ENCODE measurements at regions not wholly inside any gene's neighbourhood (a gene's known extent, or its start where the extent isn't known, plus 50 kb on each side); places are given as distances from the start of the nearest gene placed in this dataset.
A peak's percentile ranks its signal among the peaks of the same experiment; 100 is the strongest.
"Not testable (repeated sequence)": the region's sequence is repeated elsewhere in the genome, so short reads cannot be mapped to it uniquely, and the experiment has no call there.

DNA sequence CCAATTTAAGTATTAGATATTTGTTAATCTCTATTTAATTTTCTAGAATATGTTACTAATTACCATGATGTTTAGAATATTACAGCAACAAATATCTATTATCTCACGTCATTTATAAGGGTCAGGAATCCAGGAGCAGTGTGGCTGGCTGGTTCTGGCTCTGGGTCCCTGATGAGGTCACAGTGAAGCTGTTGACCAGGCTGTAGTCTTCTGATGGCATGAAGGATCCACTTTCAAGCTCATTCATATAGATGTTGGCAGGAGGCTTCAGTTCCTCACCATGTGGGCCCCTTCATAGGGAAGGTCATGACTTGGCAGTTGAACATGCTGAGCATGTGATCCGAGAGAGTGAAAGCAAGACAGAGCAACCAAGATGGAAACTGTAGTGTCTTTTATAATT is 375.6 kb downstream of the ATP23 start:
- DNase-seq, result no peak

DNA sequence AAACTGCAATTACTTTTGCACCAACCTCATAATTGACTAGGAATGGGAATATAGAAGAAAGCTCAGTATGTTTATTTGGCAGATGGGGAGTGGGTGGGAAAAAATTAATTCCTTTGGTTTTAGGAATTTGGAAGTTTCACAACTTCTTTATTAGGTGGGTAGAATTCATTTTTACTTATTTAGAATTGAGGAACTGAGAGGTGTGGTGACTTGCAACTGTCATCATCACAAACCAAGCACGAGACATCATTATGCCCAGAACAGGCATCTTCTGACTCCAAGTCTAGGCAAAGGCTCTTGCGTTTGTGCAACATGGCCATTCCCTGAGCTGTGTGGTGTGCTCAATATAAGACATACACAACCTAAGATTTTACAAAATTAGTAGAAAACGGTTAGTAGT is 380.0 kb downstream of the ATP23 start:
- no peak for DNase-seq

DNA sequence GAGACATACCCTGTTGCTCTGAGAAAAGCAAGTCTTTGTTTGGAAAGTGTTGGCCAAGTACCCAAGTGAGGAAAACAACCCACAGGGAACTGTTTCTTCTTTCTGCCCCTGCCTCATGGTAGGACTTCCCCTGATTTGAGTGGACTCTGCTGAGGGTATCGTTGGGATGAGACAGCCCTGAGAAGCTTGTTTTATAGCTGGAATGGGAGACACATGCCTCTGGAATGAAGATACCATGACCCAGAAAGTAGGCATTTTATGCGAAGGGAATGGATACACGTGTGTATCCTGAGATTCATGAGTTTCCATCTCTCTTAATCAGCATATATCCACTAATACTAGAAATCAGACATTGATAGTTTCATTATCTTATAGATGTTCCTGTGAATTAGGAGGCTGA is 382.3 kb downstream of the ATP23 start:
- DNase-seq, result no peak

DNA sequence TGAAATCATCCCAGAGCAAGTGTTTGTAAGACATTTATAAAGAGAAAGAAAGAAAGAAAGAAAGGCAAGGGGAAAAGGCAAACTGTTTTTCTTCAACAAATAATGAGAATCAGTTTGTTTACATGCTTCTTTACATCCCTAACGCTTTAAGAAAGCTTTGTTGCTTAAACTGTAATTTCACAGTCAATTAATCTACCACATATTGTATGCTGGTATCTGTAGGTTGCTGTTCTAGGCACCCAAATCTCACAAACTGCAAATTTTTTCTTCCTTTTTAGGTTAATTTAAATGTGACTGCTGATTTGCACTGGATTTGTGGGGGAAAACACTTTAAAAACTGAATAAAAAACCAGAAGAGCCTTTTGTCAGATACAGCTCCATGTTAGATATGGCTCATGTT is 384.2 kb downstream of the ATP23 start:
- DNase-seq, result no peak

DNA sequence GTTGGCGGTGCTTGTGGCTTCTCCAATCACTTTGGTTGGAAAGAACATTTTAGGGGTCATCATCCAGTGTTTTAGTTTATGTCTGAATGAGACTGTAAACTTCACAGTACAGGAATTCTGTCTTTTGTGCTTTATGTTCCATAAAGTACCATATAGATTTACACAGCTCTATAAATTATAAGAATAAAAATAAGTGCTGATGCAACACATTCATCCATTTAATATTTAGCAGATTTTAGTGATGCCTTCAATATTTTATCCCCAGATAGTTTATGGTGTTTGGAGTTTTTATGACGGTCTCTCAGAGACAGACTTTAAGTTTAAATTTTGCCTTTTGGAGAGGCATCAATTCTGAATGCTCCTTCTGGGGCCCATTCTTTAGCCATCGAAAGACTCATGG is 385.2 kb downstream of the ATP23 start:
- no peak for DNase-seq

DNA sequence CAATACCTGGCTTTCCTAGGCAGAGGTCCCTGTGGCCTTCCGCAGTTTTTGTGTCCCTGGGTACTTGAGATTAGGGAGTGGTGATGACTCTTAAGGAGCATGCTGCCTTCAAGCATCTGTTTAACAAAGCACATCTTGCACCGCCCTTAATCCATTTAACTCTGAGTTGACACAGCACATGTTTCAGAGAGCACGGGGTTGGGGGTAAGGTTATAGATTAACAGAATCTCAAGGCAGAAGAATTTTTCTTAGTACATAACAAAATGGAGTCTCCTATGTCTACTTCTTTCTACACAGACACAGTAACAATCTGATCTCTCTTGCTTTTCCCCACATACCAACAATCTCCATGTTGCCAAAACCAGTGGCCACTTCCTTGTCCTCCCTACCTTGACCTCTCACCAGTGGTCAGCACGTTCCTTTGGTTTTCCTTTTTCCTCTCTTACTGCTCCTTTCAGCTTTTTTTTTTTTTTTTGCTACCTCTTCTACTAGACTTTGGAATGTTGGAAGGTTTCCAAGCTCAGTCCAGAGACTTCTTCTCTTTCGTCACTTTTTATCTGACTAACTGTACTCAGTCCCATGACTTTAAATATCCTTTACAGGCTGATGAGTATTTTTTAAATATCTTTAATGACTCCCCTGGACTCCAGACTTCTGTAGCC is 395.3 kb downstream of the ATP23 start:
- not testable (repeated sequence) for DNase-seq

DNA sequence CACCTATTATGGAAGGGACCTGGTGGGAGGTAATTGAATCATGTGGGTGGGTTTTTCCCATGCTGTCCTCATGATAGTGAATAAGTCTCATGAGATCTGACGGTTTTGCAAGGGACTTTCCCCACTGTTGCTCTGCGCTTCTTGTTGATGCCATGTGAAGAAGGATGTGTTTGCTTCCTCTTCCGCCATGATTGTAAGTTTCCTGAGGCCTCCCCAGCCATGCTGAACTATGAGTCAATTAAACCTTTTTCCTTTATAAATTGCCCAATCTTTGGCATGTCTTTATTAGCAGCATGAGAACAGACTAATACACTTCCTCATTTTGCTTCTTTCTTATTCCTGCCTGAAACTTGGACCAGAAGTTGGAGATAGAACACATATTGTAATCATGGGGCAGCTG is 396.2 kb downstream of the ATP23 start:
- not testable (repeated sequence) for DNase-seq

DNA sequence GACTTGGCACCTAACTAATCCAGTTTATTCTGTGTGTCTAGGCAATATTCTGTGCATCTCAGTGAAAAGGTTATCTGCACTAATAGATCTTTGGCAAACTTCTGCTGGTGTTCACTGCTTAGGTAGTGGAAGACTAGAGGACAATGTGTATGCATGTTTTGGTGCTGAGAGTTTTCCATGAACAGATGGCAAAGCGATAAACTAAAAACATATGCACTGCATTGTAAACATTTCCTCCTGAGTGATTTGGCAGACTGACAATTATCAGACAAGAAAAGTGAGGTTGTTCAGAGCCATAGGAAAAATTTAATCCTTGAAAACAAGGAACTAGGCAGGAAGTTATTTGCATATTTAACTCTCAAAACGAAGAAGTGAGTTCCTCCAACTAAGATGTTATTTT is 400.4 kb downstream of the ATP23 start:
- DNase-seq, result no peak

DNA sequence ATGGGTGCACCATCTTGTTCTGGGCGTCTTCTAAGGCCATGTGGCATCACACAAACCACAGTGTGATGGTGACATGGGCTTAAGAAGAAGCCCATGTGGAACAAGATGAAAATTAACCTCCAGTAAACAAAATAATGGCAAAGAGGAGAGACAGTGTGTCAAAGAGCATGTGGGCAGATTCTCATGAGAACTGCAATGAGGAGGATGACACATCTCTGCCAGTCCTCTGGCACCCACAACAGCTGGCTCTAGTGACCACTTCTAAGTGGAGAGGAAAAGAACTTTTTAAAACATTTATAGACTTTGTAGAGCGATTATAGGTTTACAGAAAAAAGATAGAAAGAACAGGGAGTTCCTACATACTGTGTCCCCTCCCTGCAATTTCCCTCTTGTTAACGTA is 401.4 kb downstream of the ATP23 start:
- no peak for DNase-seq

DNA sequence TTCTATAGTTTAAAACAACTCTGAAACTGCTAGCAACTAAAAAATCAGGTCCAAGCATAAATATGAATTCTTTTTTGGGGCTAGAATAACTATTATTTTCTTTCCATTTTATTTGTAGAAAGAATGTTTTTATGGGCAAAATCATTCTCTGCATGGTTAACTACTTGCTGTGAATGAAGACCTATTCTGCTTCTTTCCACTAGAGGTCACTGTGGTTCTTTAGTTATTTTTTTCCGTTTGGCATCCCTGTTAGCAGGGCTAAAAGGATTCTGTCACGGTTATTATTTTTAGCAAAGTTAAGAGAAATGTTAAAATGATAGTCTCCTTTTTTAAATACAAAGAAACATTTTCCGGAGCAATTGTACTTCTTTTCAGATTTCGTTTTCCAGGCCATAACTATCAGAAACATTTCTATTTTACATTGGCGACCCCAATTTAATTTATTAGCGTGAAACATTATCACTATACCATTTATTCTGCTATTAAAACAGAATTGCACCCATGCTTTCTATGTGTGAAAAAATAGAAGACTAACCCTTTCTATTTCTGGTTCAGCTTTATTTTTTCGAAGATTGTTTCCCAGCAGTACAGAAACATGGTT is 404.8 kb downstream of the ATP23 start:
- peak; percentile 28 for DNase-seq

DNA sequence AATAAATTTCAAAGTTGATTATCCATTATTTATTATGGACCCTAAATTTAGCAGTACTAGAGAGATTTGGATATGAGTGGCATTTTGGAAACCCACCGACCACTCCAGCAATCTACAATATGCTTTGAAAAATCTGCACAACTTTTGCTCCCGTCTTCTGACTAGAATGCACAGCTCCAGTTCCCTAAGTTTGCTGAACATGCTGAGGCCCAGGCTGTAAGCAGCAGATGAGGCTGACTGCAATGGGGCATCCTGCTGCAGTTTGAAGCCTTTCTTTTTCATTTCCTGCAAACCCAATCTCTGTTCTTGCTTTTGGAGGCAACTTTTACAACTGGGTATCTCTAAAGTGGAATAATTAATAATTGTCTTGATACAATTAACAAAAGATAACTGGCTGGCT is 405.8 kb downstream of the ATP23 start:
- DNase-seq, result no peak

DNA sequence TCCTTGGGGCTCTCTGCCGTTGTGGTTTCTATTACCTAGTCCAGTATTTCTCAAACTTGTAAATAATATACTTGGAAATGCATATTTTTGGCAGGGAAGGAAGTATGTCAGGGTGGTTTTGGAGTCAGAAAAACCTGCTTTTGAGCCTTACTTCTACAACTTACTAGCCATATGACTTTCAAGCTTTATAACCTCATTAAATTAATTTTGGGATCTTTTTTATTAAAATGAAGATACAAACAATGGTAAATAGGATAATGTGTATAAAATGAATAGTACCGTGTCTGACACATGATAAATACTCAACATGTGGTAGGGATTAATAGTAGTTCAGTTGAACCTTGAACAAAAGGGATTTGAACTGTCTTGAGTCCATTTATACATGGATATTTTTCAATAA is 406.3 kb downstream of the ATP23 start:
- DNase-seq, result no peak

DNA sequence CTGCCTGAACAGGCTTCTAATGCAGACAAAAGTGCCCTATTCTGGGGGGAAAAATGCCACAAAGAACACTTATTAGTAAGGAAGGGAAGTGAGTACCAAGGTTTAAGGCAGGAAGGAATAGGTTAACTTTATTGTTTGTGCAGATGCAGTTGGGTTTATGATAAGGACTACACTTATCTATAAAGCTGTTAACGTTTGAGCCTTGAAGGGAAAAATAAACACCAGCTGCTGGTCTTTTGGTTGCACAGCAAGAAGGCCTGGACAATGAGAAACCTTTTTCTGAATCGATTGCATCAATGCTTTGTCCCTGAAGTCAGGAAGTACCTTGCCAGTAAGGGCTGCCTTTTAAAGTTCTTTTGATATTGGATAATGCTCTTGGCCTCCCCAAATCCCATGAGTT is 407.8 kb downstream of the ATP23 start:
- no peak for DNase-seq

DNA sequence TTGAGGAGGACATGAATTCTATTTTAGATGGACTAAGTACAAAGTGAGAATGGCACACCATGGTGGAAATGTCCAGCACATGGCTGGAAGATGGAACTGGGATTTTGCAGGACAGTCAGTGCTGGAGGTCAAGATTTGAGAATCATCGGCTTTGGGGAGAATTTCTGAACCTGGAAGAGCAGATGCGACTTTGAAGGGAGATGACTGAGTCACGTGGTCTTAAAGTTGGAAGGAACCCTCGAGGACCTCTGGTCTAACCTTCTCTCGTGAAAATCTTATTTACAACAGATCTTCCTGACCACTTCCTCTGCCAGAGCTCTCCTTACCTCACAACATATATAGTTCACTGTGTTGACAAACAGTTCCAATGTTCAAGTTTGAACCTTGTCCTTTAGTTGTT is 415.4 kb downstream of the ATP23 start:
- DNase-seq, result no peak

DNA sequence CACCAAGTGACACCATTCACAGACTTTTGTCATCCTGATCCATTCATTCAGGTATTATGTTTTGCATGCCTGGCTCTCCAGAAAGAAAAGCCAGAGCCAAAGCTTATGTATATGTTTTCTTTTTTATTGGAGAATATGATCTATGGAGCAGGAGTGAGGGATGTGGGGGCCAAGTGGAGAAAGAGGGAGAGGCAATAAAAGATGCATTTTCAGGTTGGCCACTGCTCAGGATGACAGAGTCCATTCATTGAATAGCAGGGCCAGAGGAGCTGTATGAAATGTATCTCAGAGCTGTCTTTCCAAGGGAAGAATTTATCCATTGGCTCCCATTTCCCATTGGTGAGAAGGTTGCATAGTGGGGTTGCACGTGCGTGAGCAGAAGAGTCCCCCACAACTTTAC is 416.1 kb downstream of the ATP23 start:
- DNase-seq, result no peak

DNA sequence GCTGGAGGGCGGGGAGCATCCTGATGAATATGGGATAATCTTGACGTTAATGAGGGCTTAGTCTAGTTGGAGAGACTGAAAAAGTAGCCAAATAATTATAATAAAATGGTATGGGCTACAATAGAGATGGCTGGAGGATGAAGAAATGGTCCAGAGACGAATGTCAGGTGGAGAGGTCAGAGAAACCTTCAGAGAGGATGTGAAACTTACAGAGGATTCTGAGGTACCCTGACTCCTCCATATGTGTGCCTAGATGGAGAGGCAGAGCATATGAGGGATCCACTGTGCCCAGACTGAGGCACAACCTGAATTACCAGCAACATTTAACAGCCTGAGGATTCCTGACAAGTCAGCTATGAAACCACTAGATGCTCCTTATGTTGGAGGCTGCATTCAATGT is 417.0 kb downstream of the ATP23 start:
- no peak for DNase-seq

DNA sequence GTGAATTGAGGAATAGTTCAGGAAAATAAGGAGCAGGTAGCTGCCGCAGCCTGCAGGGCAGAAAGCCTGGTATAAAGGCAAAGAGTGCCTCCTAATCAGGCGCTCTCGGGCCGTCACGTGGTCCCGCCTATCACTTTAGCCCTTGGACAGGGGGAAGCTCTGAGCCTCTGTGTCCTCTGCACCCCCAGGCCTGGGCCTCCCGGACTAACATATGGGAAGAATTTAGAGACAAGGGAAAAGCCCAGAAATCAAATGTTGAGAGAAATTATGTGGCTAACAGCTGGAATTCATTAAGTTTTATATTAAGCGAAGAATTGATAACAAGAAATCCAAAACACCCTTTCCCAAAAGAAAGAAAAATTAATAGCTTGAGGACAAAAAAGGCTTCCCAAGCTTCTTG is 417.7 kb downstream of the ATP23 start:
- DNase-seq, result no peak

DNA sequence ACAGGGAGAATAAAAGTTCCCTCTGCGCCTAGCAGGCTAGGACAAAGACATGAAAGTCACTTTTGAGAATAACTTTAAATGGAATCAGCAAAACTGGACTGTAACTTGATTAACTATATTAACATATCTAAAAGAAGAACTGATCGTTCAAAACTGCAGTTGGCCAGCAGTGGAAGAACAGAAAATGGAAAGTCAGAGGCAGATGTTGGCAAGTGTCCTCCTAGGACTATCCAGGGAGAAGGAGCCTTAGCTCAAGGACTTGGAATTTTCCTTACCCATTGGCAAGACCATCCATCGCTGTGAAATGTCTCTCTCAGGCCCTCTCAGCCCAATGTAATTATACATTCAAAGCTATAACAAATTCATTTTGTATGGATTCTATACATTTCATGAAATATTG is 419.7 kb downstream of the ATP23 start:
- no peak for DNase-seq

DNA sequence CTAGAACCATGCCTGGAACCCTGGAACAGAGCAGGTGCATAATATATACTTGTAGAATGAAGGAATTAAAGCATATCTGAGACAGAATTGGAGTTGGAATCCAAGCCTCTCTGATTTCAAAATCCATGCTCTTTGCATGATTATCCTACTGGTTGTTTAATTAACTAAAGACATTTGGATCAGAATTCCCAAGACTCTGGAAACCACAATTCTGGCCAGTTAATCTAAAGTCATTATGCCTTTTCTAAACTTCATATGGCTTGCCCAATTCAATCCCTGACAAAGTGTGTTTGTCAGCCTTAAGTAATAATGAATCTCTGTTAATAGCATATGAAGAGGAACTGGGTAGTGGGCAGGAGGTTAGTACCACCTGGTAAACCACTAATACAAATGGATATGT is 422.6 kb downstream of the ATP23 start:
- no peak for DNase-seq

DNA sequence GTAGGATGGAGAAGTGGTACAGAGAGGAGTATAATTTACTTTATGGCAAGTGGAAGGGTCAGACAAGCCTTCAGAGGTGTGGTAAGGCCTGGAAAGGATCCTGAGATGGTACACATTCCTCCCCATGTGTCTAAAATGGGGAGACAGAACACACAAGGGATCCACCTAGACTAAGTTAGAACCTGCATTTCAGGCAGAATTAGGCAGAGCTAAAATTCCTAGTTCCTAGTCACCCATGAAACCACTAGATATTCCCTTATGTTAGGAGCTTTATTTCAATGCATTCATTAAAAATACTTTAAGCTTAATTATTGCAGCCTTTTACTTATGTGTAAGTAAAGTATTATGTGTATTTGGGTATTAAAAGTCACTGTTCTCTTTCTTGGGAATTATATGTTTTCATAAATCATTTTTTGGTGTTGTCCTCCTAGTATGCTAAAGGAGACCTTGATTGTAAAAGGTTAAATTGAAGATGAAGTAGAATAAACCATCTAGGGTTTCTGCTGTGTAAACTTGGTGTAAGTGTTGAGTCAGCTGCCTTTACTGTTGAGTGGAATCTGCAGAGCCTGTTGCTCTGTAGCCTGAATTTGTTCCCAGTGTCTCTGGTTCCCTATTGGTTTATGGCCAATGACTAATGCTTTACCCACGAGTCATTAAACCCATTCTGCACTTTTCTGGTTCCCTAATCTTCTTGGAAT is 423.2 kb downstream of the ATP23 start:
- no peak for DNase-seq

DNA sequence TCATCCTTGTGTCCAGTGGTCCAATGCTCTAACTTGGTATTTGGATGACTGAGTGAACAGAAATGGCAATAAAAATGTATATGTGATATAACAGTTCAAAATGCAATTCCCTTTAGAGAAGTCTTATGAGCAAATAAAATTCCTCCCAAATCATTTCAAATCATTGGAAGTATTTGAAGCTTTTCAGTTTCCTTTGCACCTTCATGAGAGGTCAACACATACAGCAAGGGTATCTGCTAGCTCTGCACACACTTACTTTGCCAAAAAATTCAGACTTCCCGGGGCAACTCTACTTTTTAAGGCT is 423.7 kb downstream of the ATP23 start:
- no peak for DNase-seq

DNA sequence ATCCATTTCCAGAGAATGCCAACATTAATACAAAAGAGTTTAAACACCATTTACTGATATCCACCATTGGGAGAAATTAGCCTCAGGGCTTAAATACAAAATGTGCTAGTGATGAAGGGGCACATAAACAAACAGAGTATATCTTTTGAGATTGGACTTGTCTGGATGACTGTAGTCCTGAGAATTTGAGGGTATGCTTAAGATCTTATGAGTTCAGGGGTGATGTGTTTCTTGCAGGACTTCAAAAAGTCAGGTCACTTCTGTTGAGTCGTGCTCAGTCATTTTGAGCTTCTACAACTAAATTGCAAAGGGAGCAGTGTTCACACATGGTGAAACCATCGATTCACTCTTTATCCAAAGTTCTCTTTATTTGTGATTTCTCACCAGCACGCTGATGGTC is 425.7 kb downstream of the ATP23 start:
- DNase-seq, result no peak

DNA sequence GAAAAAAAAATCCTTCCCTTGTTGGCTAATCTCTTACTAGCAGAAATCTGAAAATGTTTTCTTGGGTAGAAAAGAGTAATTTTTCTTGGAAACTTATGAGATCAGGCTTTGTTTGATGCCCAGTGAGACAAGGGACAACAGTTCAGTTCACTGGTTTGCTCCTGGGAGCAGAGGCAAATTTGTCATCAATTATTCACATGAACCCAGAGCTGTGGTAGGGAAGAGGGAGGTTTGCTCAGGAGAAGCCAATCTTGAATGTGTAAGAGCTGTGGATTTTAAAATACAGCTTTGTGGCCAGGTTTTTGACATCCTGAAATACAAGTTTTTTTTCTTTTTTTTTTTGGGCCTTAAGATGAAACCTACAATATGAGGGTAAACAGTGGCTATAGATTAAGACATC is 426.6 kb downstream of the ATP23 start:
- no peak for DNase-seq

DNA sequence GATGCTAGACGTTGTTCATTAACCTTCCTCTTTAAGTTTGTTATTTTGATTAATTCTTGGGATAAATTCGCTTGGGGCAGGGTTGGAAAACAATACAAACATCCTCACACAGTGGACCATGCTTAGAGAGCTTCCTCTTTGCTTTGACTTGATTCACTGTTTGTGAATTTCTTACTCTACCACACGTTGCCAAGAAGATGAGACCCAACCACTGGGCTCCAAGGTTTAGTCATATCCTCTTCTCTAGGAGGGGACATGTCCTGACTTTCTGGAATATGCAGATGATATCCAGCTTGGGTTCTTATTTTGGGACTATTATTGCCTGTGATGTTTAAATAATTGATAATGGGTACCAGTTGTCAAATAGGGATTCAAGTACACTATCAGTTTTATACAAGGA is 428.2 kb downstream of the ATP23 start:
- DNase-seq, result no peak

DNA sequence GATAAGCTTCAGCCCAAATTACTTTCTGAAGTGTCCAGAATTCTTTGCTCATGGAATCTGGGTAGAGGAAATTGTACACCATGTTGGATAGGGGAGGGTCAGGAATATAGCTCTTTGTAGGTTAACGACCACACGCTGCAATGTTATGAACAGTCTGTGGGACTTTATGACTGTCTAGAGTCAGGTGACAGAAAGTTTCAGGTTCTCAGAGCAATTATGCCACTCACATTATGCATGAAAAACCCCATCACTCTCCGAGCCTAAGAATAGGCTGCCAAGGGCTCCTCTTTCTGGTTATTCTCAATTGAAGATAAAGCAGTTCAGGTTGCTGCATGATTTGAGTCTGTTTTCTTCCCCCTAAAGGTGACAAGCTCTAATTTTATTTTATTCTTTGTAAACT is 430.9 kb downstream of the ATP23 start:
- no peak for DNase-seq

Measured in CD4-positive, alpha-beta T cell treated with Interleukin-17A for 1 hour (primary cell).